GM18502 (cell line): ENCODE measurements at regions not wholly inside any gene's neighbourhood (a gene's known extent, or its start where the extent isn't known, plus 50 kb on each side); places are given as distances from the start of the nearest gene placed in this dataset.

Experiments used
- ATAC-seq: cut with Tn5 transposase; IDR thresholded peaks from one replicate; pipeline ENCODE4 v1.9.1; 2021; ENCODE audit warnings: mild to moderate bottlenecking; ENCODE audit not compliant: unreplicated experiment, poor library complexity

DNA sequence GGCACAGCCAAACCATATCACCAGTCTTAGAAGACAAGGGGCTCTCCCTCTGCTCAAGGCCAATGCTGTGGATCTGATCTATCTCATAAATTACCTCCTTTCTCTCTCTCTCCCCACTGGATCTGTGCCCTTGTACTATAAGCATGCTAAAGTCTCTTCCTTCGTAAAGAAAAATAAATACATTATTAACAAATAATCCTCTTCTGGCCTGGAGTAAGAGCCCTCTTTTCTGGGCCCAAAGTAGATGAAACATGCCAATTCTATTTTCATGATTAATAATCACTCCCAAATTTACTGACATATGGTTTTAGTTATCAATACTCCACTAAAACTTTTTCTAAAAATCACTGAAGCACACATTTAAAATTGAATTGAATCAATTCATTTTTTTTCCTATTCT is 889.7 kb downstream of the ADGRL2 start:
- no peak for ATAC-seq

DNA sequence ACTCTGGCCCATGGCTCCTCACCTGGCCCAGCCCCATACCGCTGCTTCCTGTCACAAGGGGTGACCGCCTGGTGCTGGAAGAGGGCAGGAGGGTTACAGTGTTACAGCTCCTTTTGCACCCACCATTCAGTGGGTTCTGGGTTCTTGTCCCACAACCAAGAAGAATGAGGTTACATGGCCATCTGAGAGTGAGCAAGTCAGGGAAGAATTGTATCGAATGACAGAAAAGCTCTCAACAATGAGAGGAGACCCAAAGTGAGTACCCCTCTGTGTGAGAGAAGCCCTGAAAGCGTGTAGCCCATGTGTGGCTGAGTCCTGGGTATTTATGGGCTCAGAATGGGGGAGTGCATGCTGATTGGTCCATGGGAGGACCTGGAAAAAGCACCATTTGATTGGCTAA is 888.5 kb downstream of the ADGRL2 start:
- no peak for ATAC-seq

DNA sequence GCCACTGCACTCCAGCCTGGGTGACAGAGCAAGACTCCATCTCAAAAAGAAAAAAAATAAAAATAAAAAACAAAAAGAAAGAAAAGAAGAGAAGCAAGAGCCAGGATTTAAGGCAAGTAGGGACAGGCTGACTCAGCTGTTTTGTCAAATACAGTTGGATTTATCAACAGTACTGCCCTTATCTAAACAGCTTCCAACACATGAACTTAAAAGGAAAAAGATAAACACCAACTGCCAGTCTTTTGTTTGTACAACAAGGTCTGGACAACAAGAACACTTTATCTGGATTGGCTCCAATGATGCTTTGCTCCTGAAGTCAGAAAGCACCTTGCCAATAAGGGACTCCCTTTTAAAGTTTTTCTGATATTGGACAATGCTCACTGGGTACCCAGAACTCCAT is 886.0 kb downstream of the ADGRL2 start:
- ATAC-seq, result no peak

DNA sequence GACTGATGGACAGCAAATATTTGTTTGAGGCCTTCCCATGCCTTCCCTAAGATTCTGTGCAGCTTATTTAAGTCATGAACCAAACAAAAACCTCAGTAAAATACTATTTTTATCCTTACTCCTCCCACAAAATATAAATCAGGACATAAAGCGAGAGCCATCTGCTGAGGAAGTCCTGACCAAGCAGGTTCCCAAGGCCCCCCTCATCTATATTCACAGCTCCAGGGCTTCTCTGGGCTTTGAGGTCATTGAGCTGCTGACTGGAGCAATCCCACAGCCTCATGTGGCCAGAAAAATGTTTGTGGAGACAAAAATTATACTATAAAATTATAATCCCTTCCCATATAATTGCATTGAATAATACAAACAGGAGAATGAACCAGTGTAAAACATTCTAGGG is 846.2 kb downstream of the ADGRL2 start:
- ATAC-seq, result no peak

DNA sequence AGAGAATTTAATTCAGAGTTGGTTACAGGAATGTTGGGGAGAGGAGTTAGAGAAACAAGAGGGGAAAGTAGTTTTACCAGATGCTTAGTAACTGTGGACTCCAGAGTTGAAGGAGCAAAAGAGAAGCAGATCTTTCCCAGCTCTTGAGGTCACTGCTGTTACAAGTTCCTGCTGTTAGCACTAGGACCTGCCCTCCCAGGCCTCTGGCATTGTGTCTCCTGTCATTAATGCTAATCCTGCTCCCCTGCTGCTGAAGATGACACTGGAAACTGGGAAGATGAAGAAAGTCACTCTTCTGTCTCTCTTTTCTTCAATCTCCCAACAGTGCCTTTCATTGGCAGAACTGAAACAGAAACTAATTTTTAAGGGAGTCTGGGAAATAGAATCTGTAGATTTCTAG is 845.6 kb downstream of the ADGRL2 start:
- no peak for ATAC-seq

DNA sequence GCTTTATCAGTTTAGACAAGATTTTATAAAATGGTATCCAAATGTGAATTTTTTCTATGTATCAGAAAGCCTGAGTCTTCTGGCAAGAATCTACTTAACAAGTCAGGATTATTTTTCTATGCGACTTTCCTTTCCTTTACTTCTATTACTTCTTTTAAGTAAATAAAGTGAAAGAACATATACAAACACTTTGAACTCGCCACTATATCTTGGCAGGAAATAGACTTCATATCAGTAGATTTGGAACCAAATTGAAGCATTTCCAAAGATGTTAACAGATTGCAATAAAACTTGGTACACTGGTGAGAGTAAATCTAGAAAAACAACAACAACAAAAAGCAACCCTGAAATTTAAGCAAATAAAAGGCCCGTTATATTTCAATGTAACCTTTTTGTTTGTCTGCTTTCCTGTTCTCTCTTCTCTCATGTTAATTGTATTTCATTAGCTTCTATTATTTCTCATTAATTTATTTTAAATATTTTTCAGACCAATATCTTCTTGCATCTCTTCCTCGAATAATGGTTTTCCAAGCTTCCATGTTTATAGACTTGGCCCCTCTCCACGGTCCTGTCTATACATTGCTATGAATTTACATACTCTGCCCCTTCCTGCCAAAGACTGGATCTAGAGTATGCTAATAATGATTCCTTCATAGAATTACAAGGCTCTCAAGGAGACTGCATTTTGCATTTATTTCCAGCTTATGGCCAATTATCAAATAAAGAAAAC is 843.6 kb downstream of the ADGRL2 start:
- no peak for ATAC-seq

DNA sequence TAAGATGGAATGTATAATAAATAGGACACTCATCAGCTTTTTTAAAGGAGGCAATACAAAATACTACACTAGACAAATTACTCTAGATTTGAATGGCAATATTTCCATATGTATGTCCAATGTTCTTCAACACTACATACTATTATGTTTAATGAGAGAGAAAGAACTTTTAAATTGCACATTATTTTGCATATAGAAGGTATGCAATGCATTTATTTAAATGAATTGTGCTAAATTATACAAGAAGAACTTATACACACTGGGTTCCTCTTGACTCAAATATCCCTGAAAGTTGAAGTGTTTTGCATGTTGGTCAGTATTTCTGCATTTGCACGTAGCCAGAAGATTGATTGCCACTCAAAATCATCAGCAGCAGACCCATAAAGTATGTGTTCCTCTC is 839.6 kb downstream of the ADGRL2 start:
- no peak for ATAC-seq

DNA sequence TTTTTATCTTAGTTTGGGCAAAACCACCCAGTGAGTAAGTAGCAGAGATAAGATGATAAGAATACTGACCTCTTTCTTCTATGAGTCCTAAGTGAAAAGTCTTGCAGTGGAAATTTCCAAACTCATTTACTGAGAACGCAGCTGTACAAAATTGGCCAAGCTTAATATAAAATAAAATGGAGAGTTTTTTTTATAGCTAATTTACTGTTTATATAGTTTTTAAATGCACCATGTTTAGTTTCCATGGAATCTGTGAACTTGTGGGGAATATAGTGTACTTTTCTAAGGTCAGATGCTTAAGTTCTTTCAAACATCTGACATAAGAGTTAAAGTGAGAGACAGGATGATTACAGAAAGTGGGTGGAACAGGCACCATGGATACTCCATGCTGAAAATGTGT is 833.5 kb downstream of the ADGRL2 start:
- ATAC-seq, result no peak

DNA sequence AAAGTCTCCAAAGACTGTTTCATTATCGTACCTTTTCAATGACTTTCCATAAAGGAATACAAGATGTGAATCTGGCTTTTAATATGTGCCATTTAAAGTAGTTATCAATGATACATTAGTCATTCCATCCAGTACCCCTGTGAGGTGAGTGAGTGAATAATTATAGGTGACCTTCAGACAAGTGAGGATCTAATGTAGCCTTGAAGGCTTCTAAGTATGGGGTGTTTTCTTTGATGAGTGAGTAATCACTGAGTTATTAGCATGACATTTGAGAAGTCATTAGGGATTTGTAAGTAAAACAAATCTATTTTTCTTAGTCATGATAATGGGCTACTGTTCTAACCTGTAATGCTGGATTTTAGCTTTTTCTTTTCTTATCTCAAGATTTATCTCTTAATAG is 831.4 kb downstream of the ADGRL2 start:
- no peak for ATAC-seq

DNA sequence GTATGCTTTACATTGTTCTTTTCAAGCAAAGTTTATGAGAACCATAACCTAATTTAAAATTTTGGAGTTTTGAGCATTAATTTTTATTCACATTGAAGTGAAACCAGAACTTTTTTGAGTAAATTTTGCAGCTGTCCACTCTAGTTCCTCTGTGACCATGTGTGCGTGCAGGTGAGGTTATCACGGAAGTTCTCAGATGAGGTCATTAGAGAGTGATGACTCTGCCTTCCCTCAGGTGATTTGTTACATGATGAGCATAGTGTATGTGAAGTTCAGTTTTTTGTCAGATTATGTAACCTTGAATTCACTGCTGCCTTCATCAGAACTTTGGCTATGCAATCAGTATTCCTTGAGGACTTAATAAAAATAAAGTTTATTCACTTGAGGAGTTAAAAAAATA is 828.2 kb downstream of the ADGRL2 start:
- no peak for ATAC-seq

DNA sequence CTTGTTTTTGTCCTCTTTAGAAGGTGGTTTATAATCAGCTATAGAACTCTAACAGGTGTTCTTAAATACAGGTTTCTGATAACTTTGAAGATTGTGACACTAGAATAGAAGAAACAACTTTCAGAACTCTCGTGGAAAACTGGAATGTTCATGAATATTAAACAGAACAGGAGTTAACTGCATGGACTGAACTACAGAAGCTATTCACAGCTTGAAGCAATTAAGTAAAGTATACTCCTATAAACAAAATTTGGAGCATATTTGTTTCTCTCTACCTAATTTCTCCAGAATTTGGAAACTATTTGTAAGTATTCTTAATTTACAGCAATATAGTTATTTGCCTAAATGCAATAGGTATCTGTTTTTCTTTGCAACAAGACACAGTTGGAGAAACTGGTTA is 824.8 kb downstream of the ADGRL2 start:
- no peak for ATAC-seq

DNA sequence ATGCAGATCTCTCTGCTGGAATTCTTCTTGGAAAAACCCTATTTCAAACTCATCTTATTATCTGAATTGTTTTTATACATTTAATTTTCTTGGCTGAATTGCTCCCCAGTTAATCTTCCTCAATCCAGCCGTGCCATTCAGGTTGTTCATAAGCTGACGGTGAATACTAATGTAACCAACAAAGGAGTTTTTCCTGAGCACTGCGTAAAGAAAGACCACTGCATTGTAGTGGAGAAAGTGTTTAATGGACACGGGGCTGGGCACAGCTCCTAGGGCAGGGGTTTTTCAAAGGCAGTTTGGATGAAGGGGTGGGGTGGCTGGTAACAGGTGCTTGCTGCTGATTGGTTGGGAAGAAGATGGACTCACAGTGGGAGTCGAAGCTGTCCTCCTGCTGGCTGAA is 820.3 kb downstream of the ADGRL2 start:
- no peak for ATAC-seq

DNA sequence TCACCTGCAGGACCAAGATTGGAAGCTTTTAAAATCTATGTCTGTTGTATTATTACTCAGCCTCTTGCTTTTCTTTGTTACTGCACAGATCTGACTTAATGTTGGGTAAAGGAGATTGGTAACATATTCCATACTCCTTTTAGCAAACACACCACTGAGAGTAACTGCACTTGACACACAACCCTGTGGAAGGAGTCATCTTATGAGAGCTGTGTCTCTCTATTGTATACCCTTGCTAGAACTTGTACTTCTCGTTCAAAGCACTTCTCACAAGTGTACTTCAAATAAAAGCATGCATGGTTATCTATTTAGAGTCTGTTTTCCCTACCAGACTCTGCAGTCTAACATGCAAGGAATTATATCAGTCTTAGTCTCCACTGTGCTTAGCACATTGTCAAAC is 813.4 kb downstream of the ADGRL2 start:
- ATAC-seq, result no peak

DNA sequence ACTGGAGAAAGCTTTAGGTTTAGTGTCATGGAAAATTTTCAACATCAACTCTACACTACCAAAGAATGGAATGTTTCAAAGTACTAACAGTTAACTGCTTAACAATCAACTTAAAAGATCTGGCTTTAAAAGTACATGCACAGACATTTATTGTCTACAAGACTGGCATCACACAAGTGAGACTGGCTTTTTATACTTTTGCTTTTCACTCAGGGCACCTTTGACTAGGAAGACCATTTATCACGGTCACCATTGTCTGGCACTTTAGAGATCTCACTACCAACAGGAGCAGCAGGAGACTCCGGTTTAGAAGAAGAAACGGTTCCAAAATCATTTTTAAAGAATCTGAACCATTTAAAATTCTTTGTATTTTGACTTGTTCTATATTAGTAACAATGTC is 812.3 kb downstream of the ADGRL2 start:
- no peak for ATAC-seq

DNA sequence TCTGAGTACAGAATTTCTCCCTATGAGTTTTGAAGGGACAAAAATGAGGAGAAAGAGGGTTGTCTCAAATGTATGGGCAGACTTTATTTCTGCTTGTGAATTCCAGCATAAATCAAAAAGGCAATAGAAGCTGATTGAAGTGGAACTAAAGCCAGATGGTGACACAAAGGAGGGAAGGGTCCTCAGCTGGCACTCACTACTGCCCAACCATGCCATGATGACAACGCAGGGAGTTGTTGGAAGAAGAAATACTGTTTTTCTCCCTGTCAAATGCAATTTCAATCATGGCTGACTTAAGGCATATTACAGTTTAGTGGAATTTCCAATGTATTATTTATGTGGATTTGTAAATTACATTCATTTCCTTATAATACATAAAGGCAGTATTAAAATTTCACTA is 805.8 kb downstream of the ADGRL2 start:
- ATAC-seq, result no peak

DNA sequence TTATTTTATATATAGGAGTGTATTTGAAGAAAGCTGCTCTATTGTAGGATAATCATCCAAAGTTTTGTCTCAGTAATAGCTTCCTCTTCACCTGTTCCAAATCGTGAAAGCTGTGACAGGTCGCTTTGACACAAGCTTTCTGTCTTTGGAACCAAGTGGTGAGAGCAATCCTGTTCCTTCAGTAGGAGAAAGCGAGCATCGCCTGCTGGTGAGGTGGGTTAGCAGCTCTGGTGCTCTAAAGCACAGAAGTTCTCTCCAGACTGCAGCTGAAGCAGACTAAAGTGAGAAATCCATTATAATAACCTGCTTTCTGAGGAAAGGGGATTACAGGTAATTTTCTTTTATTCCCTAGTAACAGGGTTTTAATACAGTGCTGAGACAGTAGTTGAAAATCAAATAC is 803.8 kb downstream of the ADGRL2 start:
- ATAC-seq, result no peak

DNA sequence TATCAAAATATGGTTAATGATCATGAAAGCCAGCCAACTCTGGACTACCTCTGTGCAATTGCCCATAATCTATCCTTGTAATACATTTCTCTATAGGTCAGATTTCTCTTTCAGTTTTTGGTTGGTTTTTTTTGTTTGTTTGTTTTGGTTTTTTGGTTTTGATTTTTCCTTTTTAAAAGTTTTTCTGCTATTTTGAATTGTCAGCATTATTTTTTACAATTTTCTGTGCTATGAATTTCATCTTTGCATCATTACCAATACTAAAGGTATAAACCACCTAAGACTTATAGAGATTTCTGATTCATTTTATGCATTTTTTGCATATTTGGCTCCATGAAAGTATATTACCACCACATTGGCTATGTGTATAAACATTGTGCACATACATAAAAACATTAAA is 799.6 kb downstream of the ADGRL2 start:
- ATAC-seq, result no peak

DNA sequence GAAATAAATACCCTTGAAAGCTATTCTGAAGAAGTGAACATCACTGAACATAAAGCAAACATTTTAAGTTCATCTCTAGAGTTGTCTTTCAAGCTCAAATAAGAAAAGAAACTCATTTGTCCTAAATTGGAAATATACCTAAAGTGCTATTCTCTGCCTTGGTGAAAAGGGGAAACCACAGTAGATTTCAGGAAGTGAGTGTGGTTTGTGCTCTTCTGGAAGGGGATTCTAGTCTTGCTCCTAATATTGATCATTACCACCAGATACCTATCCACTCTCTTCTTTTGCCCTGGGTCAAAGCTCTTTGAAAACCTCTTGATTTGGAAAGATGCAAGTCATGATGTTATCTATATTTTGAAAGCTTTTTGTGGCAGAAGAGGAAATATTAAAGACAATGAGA is 798.1 kb downstream of the ADGRL2 start:
- ATAC-seq, result no peak

DNA sequence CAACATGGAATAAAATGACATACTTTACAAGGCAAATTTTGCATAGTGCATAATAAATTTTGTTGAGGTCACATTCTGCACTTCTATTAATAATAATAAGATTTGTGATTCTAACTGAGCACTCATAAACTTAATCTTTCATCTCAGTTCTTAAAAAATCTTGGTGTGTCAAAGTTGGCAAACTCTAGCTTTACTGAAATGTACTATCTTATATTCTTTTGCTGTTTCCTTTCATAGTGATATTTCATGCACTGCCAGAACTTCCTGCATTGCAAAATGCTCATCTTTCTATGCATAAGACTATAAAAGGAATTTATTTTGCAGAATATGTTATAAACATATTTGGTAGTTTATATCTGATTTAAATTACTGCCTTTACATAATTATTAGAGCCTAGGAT is 797.6 kb downstream of the ADGRL2 start:
- no peak for ATAC-seq

DNA sequence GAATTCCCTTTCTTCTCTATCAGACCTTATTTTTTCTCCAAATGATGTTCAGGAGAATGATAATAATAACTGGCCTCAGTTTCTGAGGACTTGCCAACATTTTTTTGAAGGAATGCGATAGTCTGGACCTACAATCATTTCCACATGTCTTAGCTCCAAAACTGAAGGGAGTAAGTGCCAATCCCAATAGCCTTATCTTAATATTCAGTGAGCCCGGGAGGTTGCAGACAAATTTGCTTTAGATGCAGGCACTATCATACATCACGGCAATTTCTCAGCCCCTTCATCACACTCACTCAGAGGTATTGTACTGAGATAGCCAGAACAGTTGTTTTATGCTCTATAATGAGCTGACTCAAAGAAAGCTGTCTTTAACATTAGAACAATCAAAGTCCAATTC is 796.9 kb downstream of the ADGRL2 start:
- no peak for ATAC-seq

DNA sequence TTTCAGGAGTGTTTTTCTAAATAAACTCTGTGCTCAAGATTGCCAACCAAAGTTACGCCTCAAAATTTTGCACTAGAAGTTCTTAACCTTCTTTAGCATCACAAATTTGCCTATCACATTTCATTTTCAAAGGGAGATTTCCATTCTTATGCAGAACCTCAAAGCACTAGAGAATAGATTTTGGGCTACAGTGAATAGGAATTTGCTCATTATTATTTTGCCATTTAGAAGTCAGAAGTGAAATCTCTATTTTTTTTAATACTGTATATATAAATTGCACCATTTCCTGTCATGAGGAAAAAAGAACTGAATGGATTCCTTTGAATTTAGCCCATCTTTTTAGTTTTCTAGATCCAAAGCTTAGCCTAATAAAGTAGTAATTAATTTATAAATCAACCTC is 796.4 kb downstream of the ADGRL2 start:
- ATAC-seq, result no peak

DNA sequence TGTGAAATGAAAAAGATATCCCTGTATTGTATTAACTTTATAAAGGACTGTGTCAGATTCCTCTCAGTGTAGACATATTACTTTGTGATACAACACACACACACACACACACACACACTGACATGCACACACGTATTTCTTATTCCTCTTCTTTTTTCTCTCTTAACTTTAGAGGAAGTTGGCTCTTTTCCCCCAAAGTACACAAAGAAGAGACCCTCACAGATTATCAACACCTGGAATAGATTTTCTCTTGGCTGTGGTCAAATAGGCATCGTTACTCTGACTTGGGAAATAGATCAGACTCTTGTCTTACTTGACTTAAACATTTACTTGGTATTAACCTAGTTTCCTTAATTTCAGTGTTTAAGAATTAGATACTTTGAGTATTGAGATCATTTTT is 792.8 kb downstream of the ADGRL2 start:
- no peak for ATAC-seq

DNA sequence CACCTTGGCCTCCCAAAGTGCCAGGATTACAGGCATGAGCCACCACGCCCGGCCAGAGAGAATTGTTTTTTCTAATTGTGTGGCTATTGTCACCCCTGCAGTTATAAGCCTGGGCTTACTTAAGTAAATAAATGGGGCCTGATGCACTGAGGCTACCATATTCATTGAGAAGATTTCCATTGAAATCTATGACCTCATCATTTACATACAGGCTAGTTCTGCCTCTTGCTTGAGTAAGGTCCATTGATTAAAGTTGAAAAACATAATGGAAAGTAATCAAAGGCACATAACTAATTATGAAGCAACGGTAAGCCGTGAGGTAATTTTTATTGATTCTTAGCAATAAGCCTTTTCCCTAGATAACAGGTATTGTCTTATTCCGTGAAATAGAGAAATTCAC is 788.9 kb downstream of the ADGRL2 start:
- no peak for ATAC-seq
